NB4 (cell line): ENCODE measurements at regions not wholly inside any gene's neighbourhood (a gene's known extent, or its start where the extent isn't known, plus 50 kb on each side); places are given as distances from the start of the nearest gene placed in this dataset.

Experiments
- DNase-seq: peaks from one replicate; pipeline ENCODE4 v3.0.0; 2010; ENCODE audit warnings: low read depth
- H3K4me3 ChIP-seq: one replicate; pipeline ENCODE4 v1.5.1; 2011; ENCODE audit warnings: mild to moderate bottlenecking, low read depth, low read length, moderate library complexity
- CTCF ChIP-seq: IDR thresholded peaks from one replicate; pipeline ENCODE4 v1.5.1; 2012; ENCODE audit warnings: low read depth, low read length
- MAX ChIP-seq: IDR thresholded peaks from 2 replicates; pipeline ENCODE4 v1.6.1; 2011; ENCODE audit warnings: low read depth, low read length
- MYC ChIP-seq: IDR thresholded peaks from 2 replicates; pipeline ENCODE4 v1.6.1; 2011; ENCODE audit warnings: low read depth, low read length
- POLR2A ChIP-seq: IDR thresholded peaks from 2 replicates; pipeline ENCODE4 v1.6.1; 2011; ENCODE audit warnings: mild to moderate bottlenecking; ENCODE audit not compliant: insufficient read length; ENCODE audit errors: extremely low read depth

GRCh38 chr10:1989090-1989489, 251.8 kb upstream of the ADARB2 start:
- H3K4me3 ChIP-seq: no peak overlapping the region
- no peak for TF ChIP-seq POLR2A
- TF ChIP-seq MYC: no peak
- TF ChIP-seq MAX: no peak
- no peak for TF ChIP-seq CTCF
- DNase-seq: no peak

- DNase-seq: no peak
- H3K4me3 ChIP-seq: no peak overlapping the region
- no peak for TF ChIP-seq POLR2A
- no peak for TF ChIP-seq CTCF
- no peak for TF ChIP-seq MAX
- TF ChIP-seq MYC: no peak
Measured at GRCh38 chr10:1981976-1982375, 244.7 kb upstream of the ADARB2 start.

- no peak for DNase-seq
- no peak overlapping the region for H3K4me3 ChIP-seq
- no peak for TF ChIP-seq MYC
- TF ChIP-seq POLR2A: no peak
- TF ChIP-seq MAX: no peak
- TF ChIP-seq CTCF: no peak
Measured at GRCh38 chr10:1980459-1980858, 243.1 kb upstream of the ADARB2 start.

- no peak for TF ChIP-seq POLR2A
- H3K4me3 ChIP-seq: no peak overlapping the region
- DNase-seq: no peak
Measured at GRCh38 chr10:1978584-1978983, 241.3 kb upstream of the ADARB2 start.

- TF ChIP-seq MAX (no peak), POLR2A (no peak), MYC (no peak), CTCF (no peak)
- no peak for DNase-seq
- H3K4me3 ChIP-seq: no peak overlapping the region
Measured at GRCh38 chr10:1977461-1977860, 240.1 kb upstream of the ADARB2 start.

- DNase-seq: no peak
- no peak overlapping the region for H3K4me3 ChIP-seq
- no peak for TF ChIP-seq MYC
- no peak for TF ChIP-seq CTCF
- TF ChIP-seq MAX: no peak
- TF ChIP-seq POLR2A: no peak
Measured at GRCh38 chr10:1972406-1972805, 235.1 kb upstream of the ADARB2 start.
